Panc1 (cell line): ENCODE measurements at regions not wholly inside any gene's neighbourhood (a gene's known extent, or its start where the extent isn't known, plus 50 kb on each side); places are given as distances from the start of the nearest gene placed in this dataset.

Experiments
- ATAC-seq: fragments of 200-7000 bp; cut with Tn5 transposase; 2 replicates; pipeline ENCODE4 v1.9.1; 2020; ENCODE audit warnings: mild to moderate bottlenecking, moderate library complexity
- BruUV-seq: library from RNA; stranded (reverse); fragments of 400-500 nt; replicated peaks from 2 replicates; lab custom pipeline; 2021; lab: Mats Ljungman, UMichigan
- CTCF ChIA-PET: fragments of 300-600 bp; sonication (Branson Sonifier 250); formaldehyde crosslinking; loops from one replicate; lab custom pipeline; 2022; ENCODE audit warnings: antibody characterized with exemption; lab: Charles Lee
- POLR2A ChIA-PET: fragments of 300-600 bp; sonication (Branson Sonifier 250); formaldehyde crosslinking; loops from one replicate; lab custom pipeline; 2022; ENCODE audit warnings: antibody characterized with exemption; lab: Charles Lee
- DNase-seq: peaks from one replicate; pipeline ENCODE4 v3.0.0-alpha.2; 2010; ENCODE audit warnings: low read depth, low spot score
- H3K27ac ChIP-seq: 2 replicates; pipeline ENCODE4 v1.5.1; 2011; ENCODE audit warnings: mild to moderate bottlenecking, low read length, inconsistent platforms
- H3K27me3 ChIP-seq: fragments of 200-500 bp; sonication (Bioruptor generic); 2 replicates; pipeline ENCODE4 v1.6.0; 2014; ENCODE audit warnings: low read length, inconsistent platforms; ENCODE audit not compliant: control insufficient read depth, insufficient read depth
- H3K36me3 ChIP-seq: fragments of 200-500 bp; sonication (Bioruptor generic); 2 replicates; pipeline ENCODE4 v1.5.1; 2014; ENCODE audit warnings: inconsistent platforms, mild to moderate bottlenecking, low read length, moderate library complexity; ENCODE audit not compliant: control insufficient read depth, insufficient read depth
- H3K4me1 ChIP-seq: 2 replicates; pipeline ENCODE4 v1.5.1; 2011; ENCODE audit warnings: inconsistent platforms, mild to moderate bottlenecking, low read length, moderate library complexity; ENCODE audit not compliant: control insufficient read depth, insufficient read depth
- H3K4me3 ChIP-seq, 2 experiments: 2 replicates each; pipeline ENCODE4 v1.5.1; 2011 to 2012; ENCODE audit warnings: low read depth in 2 of 2, low read length in 2 of 2, mild to moderate bottlenecking in 2 of 2, inconsistent platforms in 1 of 2, moderate library complexity in 1 of 2
- H3K9me3 ChIP-seq: fragments of 200-500 bp; sonication (Bioruptor generic); 2 replicates; pipeline ENCODE4 v1.5.1; 2014; ENCODE audit warnings: low read depth, mild to moderate bottlenecking, inconsistent platforms, low read length, moderate library complexity; ENCODE audit not compliant: control insufficient read depth, insufficient read depth
- CTCF ChIP-seq: fragments of 450-650 bp; IDR thresholded peaks from 2 replicates; pipeline ENCODE4 v1.5.1; 2017; ENCODE audit warnings: mild to moderate bottlenecking
- POLR2AphosphoS5 ChIP-seq: IDR thresholded peaks from 2 replicates; pipeline ENCODE4 v1.6.1; 2012; ENCODE audit warnings: mild to moderate bottlenecking, low read depth, low read length, moderate library complexity
- REST ChIP-seq, 2 experiments: IDR thresholded peaks; 2 replicates each; pipeline ENCODE4 v1.6.1; 2011 to 2012; ENCODE audit warnings: low read depth in 2 of 2, control low read depth in 1 of 2, low read length in 1 of 2, mild to moderate bottlenecking in 1 of 2, moderate library complexity in 1 of 2; ENCODE audit not compliant: insufficient read depth in 1 of 2
- SIN3A ChIP-seq: IDR thresholded peaks from 2 replicates; pipeline ENCODE4 v1.6.1; 2012; ENCODE audit warnings: low read depth, mild to moderate bottlenecking, low read length, moderate library complexity, borderline replicate concordance; ENCODE audit not compliant: insufficient read depth
- TCF7L2 ChIP-seq: IDR thresholded peaks from 2 replicates; pipeline ENCODE4 v1.6.1; 2011; ENCODE audit warnings: mild to moderate bottlenecking, low read depth, low read length, inconsistent platforms
- in situ Hi-C: cut with HindIII; loops from 2 replicates; pipeline ENCODE4 v1.10.0; 2016; ENCODE audit warnings: low sequenced_read_pairs, low pct_unique_long_range_greater_than_20kb
- intact Hi-C: fragments of 100-400 bp; cut with micrococcal nuclease; formaldehyde crosslinking; loops from one replicate; pipeline ENCODE4 v1.10.0; 2022; ENCODE audit not compliant: unreplicated experiment

- Histone ChIP-seq H3K4me3 (no peak overlapping the region), H3K36me3 (no peaks in the 10 kb centered on the region), H3K9me3 (no peaks in the 10 kb centered on the region), H3K27ac (no peak overlapping the region), H3K27me3 (no peaks in the 10 kb centered on the region), H3K4me1 (no peaks in the 10 kb centered on the region)
- TF ChIP-seq CTCF (no peak), POLR2AphosphoS5 (no peak)
- in situ Hi-C loops (no loop called here), intact Hi-C loops (no loop called here)
- POLR2A ChIA-PET = no interaction called here
- ATAC-seq (no peak), DNase-seq (no peak)
- CTCF ChIA-PET = no interaction called here
- BruUV-seq = no TSS peak
Observed at GRCh38 chr4:89363786-89364185, 56.2 kb upstream of the GPRIN3 start.

GRCh38 chr4:89358935-89359638 is 51.5 kb upstream of the GPRIN3 start:
- ChIA-PET CTCF (no interaction called here), POLR2A (no interaction called here)
- no peak for ATAC-seq
- Histone ChIP-seq H3K4me1 (no peaks in the 10 kb centered on the region), H3K4me3 (no peak overlapping the region), H3K27ac (no peak overlapping the region), H3K9me3 (no peaks in the 10 kb centered on the region), H3K27me3 (no peaks in the 10 kb centered on the region), H3K36me3 (no peaks in the 10 kb centered on the region)
- in situ Hi-C loops = no loop called here
- DNase-seq = no peak
- intact Hi-C loops = no loop called here
- BruUV-seq = no TSS peak
- TF ChIP-seq POLR2AphosphoS5 = no peak
- no peak for TF ChIP-seq TCF7L2
- TF ChIP-seq SIN3A = no peak
- no peak for TF ChIP-seq REST (IDR thresholded peaks at IDR 0.05; ENCODE audit: insufficient read depth in 1 of 2, low read depth in 2 of 2, low read length in 1 of 2)
- TF ChIP-seq CTCF = no peak
